HepG2 (cell line): ENCODE measurements at regions not wholly inside any gene's neighbourhood (a gene's known extent, or its start where the extent isn't known, plus 50 kb on each side); places are given as distances from the start of the nearest gene placed in this dataset.

ENCODE experiments used
- ATAC-seq: fragments of 200-7000 bp; cut with Tn5 transposase; 3 replicates; pipeline ENCODE4 v1.9.1; 2020; ENCODE audit warnings: mild to moderate bottlenecking, moderate library complexity
- BruUV-seq: library from RNA; stranded (reverse); fragments of 400-500 nt; replicated peaks from 2 replicates; lab custom pipeline; 2021; lab: Mats Ljungman, UMichigan
- CTCF ChIA-PET: fragments of 300-600 bp; formaldehyde crosslinking; extraction: SDS; loops from one replicate; lab custom pipeline; 2021; ENCODE audit warnings: low total read pairs, inconsistent platforms, low intra/inter-chr PET ratio; lab: Yijun Ruan, JAX
- POLR2A ChIA-PET: fragments of 350-600 bp; sonication (Branson Sonifier 250); formaldehyde crosslinking; loops from one replicate; lab custom pipeline; 2020; ENCODE audit warnings: antibody characterized with exemption, inconsistent platforms; lab: Yijun Ruan, JAX
- DNase-seq: peaks from one replicate; pipeline ENCODE4 v3.0.0-alpha.2; 2015; ENCODE audit warnings: low spot score
- FAIRE-seq: peaks from 3 replicates; lab custom pipeline; 2011; peaks lifted over from hg19 to GRCh38; lab: Jason Lieb, UNC
- H2AFZ ChIP-seq: one replicate; pipeline ENCODE4 v1.6.1; 2011; ENCODE audit warnings: low read length, inconsistent platforms
- H3K27ac ChIP-seq: fragments of 300-600 bp; 3 replicates; pipeline ENCODE4 v1.8.0; 2011; ENCODE audit warnings: mixed run types, mild to moderate bottlenecking, mixed read lengths, low read length, inconsistent platforms; ENCODE audit not compliant: insufficient read depth; ENCODE audit errors: extremely low read length
- H3K27me3 ChIP-seq, 2 experiments: fragments of 200-600 bp in 1 of 2; 2 replicates in 1 of 2; 3 replicates in 1 of 2; pipeline versions ENCODE4 v1.6.0 to v1.8.0; 2011; ENCODE audit warnings: low read length in 2 of 2, mild to moderate bottlenecking in 2 of 2, moderate library complexity in 2 of 2, inconsistent platforms in 1 of 2; ENCODE audit not compliant: insufficient read depth in 2 of 2, control insufficient read depth in 1 of 2
- H3K36me3 ChIP-seq, 2 experiments: fragments of 200-600 bp in 1 of 2; replicated peaks in 1 of 2; 2 replicates in 1 of 2; 3 replicates in 1 of 2; pipeline versions ENCODE4 v1.5.1 to v1.8.0; 2011; ENCODE audit warnings: low read length in 2 of 2, inconsistent platforms in 1 of 2; ENCODE audit not compliant: insufficient read depth in 2 of 2, control insufficient read depth in 1 of 2
- H3K4me1 ChIP-seq: 2 replicates; pipeline ENCODE4 v1.5.1; 2012; ENCODE audit warnings: low read length, inconsistent platforms; ENCODE audit not compliant: insufficient read depth
- H3K4me2 ChIP-seq: 2 replicates; pipeline ENCODE4 v1.6.0; 2011; ENCODE audit warnings: low read depth, low read length, inconsistent platforms
- H3K4me3 ChIP-seq, 3 experiments: fragments of 200-600 bp in 1 of 3; sonication (generic), shearing (Covaris generic) in 1 of 3; replicated peaks in 1 of 3; 2 replicates each; pipeline ENCODE4 v1.5.1; 2011 to 2016; ENCODE audit warnings: low read length in 3 of 3, inconsistent platforms in 2 of 3, low read depth in 2 of 3, mild to moderate bottlenecking in 2 of 3, control low read depth in 1 of 3, mixed read lengths in 1 of 3; ENCODE audit not compliant: insufficient read depth in 1 of 3
- H3K79me2 ChIP-seq: one replicate; pipeline ENCODE4 v1.6.1; 2011; ENCODE audit warnings: low read length, inconsistent platforms; ENCODE audit not compliant: insufficient read depth
- H3K9ac ChIP-seq: 2 replicates; pipeline ENCODE4 v1.6.0; 2011; ENCODE audit warnings: mild to moderate bottlenecking, low read depth, low read length, inconsistent platforms; ENCODE audit not compliant: insufficient read depth
- H3K9me3 ChIP-seq: 2 replicates; pipeline ENCODE4 v1.5.1; 2012; ENCODE audit warnings: mild to moderate bottlenecking, low read length
- H4K20me1 ChIP-seq: 2 replicates; pipeline ENCODE4 v1.6.0; 2011; ENCODE audit warnings: inconsistent platforms, mild to moderate bottlenecking, low read length, moderate library complexity; ENCODE audit not compliant: insufficient read depth
- KLF13 ChIP-seq: sonication (generic); formaldehyde crosslinking; IDR thresholded peaks from 2 replicates; pipeline ENCODE4 v1.4.0; 2020; ENCODE audit warnings: mild to moderate bottlenecking, missing genetic modification reagents
- MTERF4 ChIP-seq: sonication (generic); formaldehyde crosslinking; IDR thresholded peaks from 2 replicates; pipeline ENCODE4 v1.8.0; 2023; ENCODE audit warnings: mild to moderate bottlenecking, missing genetic modification reagents
- PAF1 ChIP-seq: IDR thresholded peaks from 2 replicates; pipeline ENCODE4 v1.6.1; 2016; ENCODE audit warnings: missing genetic modification reagents, missing compliant biosample characterization
- PRDM15 ChIP-seq: sonication (generic); formaldehyde crosslinking; IDR thresholded peaks from 2 replicates; pipeline ENCODE4 v1.4.0; 2020; ENCODE audit warnings: missing genetic modification reagents
- TBL1XR1 ChIP-seq: fragments of 150-350 bp; IDR thresholded peaks from 2 replicates; pipeline ENCODE4 v1.6.1; 2014; ENCODE audit warnings: borderline replicate concordance, low read length; ENCODE audit not compliant: partially characterized antibody
- YEATS2 ChIP-seq: sonication (generic); formaldehyde crosslinking; IDR thresholded peaks from 2 replicates; pipeline ENCODE4 v1.4.0; 2020; ENCODE audit warnings: missing genetic modification reagents, borderline replicate concordance
- ZBTB3 ChIP-seq: sonication (generic); formaldehyde crosslinking; IDR thresholded peaks from 2 replicates; pipeline ENCODE4 v1.4.0; 2020; ENCODE audit warnings: low read depth, mild to moderate bottlenecking, moderate library complexity, missing genetic modification reagents, borderline replicate concordance
- ZNF597 ChIP-seq: sonication (generic); formaldehyde crosslinking; IDR thresholded peaks from 2 replicates; pipeline ENCODE4 v1.5.0; 2020; ENCODE audit warnings: missing genetic modification reagents
- ZNF737 ChIP-seq: sonication (generic); formaldehyde crosslinking; IDR thresholded peaks from 2 replicates; pipeline ENCODE4 v1.5.0; 2020; ENCODE audit warnings: missing genetic modification reagents, mild to moderate bottlenecking, borderline replicate concordance
- in situ Hi-C: cut with HindIII; loops from 2 replicates; pipeline ENCODE4 v1.10.0; 2017; ENCODE audit warnings: low pct_unique_long_range_greater_than_20kb; ENCODE audit not compliant: extremely low pct_ligation_motif_present
- intact Hi-C: fragments of 100-400 bp; cut with micrococcal nuclease; formaldehyde crosslinking; loops from one replicate; pipeline ENCODE4 v1.10.0; 2022; ENCODE audit not compliant: unreplicated experiment

GRCh38 chr5:13325765-13326164 lies 618.7 kb downstream of the DNAH5 start (continued):
- TF ChIP-seq PRDM15 (CRISPR knock-in tag) (no peak), MTERF4 (no peak), KLF13 (CRISPR knock-in tag) (no peak)
- TF ChIP-seq, all 625 proteins: peak for 0

- H3K4me1 ChIP-seq, result no peaks in the 10 kb centered on the region
- TF ChIP-seq YEATS2 (no peak), ZBTB3 (CRISPR knock-in tag) (no peak), TBL1XR1 (no peak), ZNF597 (CRISPR knock-in tag) (no peak), PAF1 (no peak), ZNF737 (CRISPR knock-in tag) (no peak)
- no peak overlapping the region for H2AFZ ChIP-seq
- no peak overlapping the region for H3K27ac ChIP-seq
- POLR2A ChIA-PET, result no interaction called here
- H3K9me3 ChIP-seq, result peaks cover 78% of the 10 kb centered on the region
- FAIRE-seq, result no peak
- CTCF ChIA-PET, result no interaction called here
- no peaks in the 10 kb centered on the region; a peak in 1 of 5 replicates for H3K27me3 ChIP-seq
- no peak overlapping the region for H3K4me2 ChIP-seq
- no peak for DNase-seq
- no peaks in the 10 kb centered on the region for H3K79me2 ChIP-seq
- in situ Hi-C loops, result no loop called here
- no peaks in the 10 kb centered on the region for H3K36me3 ChIP-seq
- no peak overlapping the region for H3K4me3 ChIP-seq
- intact Hi-C loops, result no loop called here
- no peak for ATAC-seq
- H4K20me1 ChIP-seq, result no peaks in the 10 kb centered on the region
- no TSS peak for BruUV-seq
- no peak overlapping the region for H3K9ac ChIP-seq
These were observed 621.7 kb downstream of the DNAH5 start for GRCh38 chr5:13322769-13323168.
